Astrocyte (in vitro differentiated cells and primary cell): ENCODE measurements at regions not wholly inside any gene's neighbourhood (a gene's known extent, or its start where the extent isn't known, plus 50 kb on each side); places are given as distances from the start of the nearest gene placed in this dataset.

Experiments used
- CTCF ChIP-seq: IDR thresholded peaks from 2 replicates; pipeline ENCODE4 v1.5.1; 2011; ENCODE audit warnings: low read depth, mild to moderate bottlenecking, inconsistent platforms, low read length, moderate library complexity; ENCODE audit not compliant: insufficient read depth
- EZH2 ChIP-seq: IDR thresholded peaks from 2 replicates; pipeline ENCODE4 v1.6.1; 2012; ENCODE audit warnings: mild to moderate bottlenecking, low read length, inconsistent platforms; ENCODE audit not compliant: insufficient read depth

- TF ChIP-seq CTCF (no peak), EZH2 (no peak)
These were observed 165.6 kb downstream of the MREG start for GRCh38 chr2:215847718-215848117.
